HepG2 (cell line): ENCODE measurements at regions not wholly inside any gene's neighbourhood (a gene's known extent, or its start where the extent isn't known, plus 50 kb on each side); places are given as distances from the start of the nearest gene placed in this dataset.

Experiments
- ATAC-seq: fragments of 200-7000 bp; cut with Tn5 transposase; 3 replicates; pipeline ENCODE4 v1.9.1; 2020; ENCODE audit warnings: mild to moderate bottlenecking, moderate library complexity
- BruUV-seq: library from RNA; stranded (reverse); fragments of 400-500 nt; replicated peaks from 2 replicates; lab custom pipeline; 2021; lab: Mats Ljungman, UMichigan
- CTCF ChIA-PET: fragments of 300-600 bp; formaldehyde crosslinking; extraction: SDS; loops from one replicate; lab custom pipeline; 2021; ENCODE audit warnings: low total read pairs, inconsistent platforms, low intra/inter-chr PET ratio; lab: Yijun Ruan, JAX
- POLR2A ChIA-PET: fragments of 350-600 bp; sonication (Branson Sonifier 250); formaldehyde crosslinking; loops from one replicate; lab custom pipeline; 2020; ENCODE audit warnings: antibody characterized with exemption, inconsistent platforms; lab: Yijun Ruan, JAX
- DNase-seq: peaks from one replicate; pipeline ENCODE4 v3.0.0-alpha.2; 2015; ENCODE audit warnings: low spot score
- FAIRE-seq: peaks from 3 replicates; lab custom pipeline; 2011; peaks lifted over from hg19 to GRCh38; lab: Jason Lieb, UNC
- H2AFZ ChIP-seq: one replicate; pipeline ENCODE4 v1.6.1; 2011; ENCODE audit warnings: low read length, inconsistent platforms
- H3K27ac ChIP-seq: fragments of 300-600 bp; 3 replicates; pipeline ENCODE4 v1.8.0; 2011; ENCODE audit warnings: mixed run types, mild to moderate bottlenecking, mixed read lengths, low read length, inconsistent platforms; ENCODE audit not compliant: insufficient read depth; ENCODE audit errors: extremely low read length
- H3K27me3 ChIP-seq, 2 experiments: fragments of 200-600 bp in 1 of 2; 2 replicates in 1 of 2; 3 replicates in 1 of 2; pipeline versions ENCODE4 v1.6.0 to v1.8.0; 2011; ENCODE audit warnings: low read length in 2 of 2, mild to moderate bottlenecking in 2 of 2, moderate library complexity in 2 of 2, inconsistent platforms in 1 of 2; ENCODE audit not compliant: insufficient read depth in 2 of 2, control insufficient read depth in 1 of 2
- H3K36me3 ChIP-seq, 2 experiments: fragments of 200-600 bp in 1 of 2; replicated peaks in 1 of 2; 2 replicates in 1 of 2; 3 replicates in 1 of 2; pipeline versions ENCODE4 v1.5.1 to v1.8.0; 2011; ENCODE audit warnings: low read length in 2 of 2, inconsistent platforms in 1 of 2; ENCODE audit not compliant: insufficient read depth in 2 of 2, control insufficient read depth in 1 of 2
- H3K4me1 ChIP-seq: 2 replicates; pipeline ENCODE4 v1.5.1; 2012; ENCODE audit warnings: low read length, inconsistent platforms; ENCODE audit not compliant: insufficient read depth
- H3K4me2 ChIP-seq: 2 replicates; pipeline ENCODE4 v1.6.0; 2011; ENCODE audit warnings: low read depth, low read length, inconsistent platforms
- H3K4me3 ChIP-seq, 3 experiments: fragments of 200-600 bp in 1 of 3; sonication (generic), shearing (Covaris generic) in 1 of 3; replicated peaks in 1 of 3; 2 replicates each; pipeline ENCODE4 v1.5.1; 2011 to 2016; ENCODE audit warnings: low read length in 3 of 3, inconsistent platforms in 2 of 3, low read depth in 2 of 3, mild to moderate bottlenecking in 2 of 3, control low read depth in 1 of 3, mixed read lengths in 1 of 3; ENCODE audit not compliant: insufficient read depth in 1 of 3
- H3K79me2 ChIP-seq: one replicate; pipeline ENCODE4 v1.6.1; 2011; ENCODE audit warnings: low read length, inconsistent platforms; ENCODE audit not compliant: insufficient read depth
- H3K9ac ChIP-seq: 2 replicates; pipeline ENCODE4 v1.6.0; 2011; ENCODE audit warnings: mild to moderate bottlenecking, low read depth, low read length, inconsistent platforms; ENCODE audit not compliant: insufficient read depth
- H3K9me3 ChIP-seq: 2 replicates; pipeline ENCODE4 v1.5.1; 2012; ENCODE audit warnings: mild to moderate bottlenecking, low read length
- H4K20me1 ChIP-seq: 2 replicates; pipeline ENCODE4 v1.6.0; 2011; ENCODE audit warnings: inconsistent platforms, mild to moderate bottlenecking, low read length, moderate library complexity; ENCODE audit not compliant: insufficient read depth
- CENPX ChIP-seq: sonication (generic); formaldehyde crosslinking; IDR thresholded peaks from 2 replicates; pipeline ENCODE4 v1.9.0; 2021; ENCODE audit warnings: mild to moderate bottlenecking, missing genetic modification reagents, moderate library complexity
- EP300 ChIP-seq, 3 experiments: sonication (generic) in 1 of 3; formaldehyde crosslinking in 1 of 3; IDR thresholded peaks; 2 replicates each; pipeline versions ENCODE4 v1.5.1 to v1.6.1; 2011 to 2020; ENCODE audit warnings: low read depth in 2 of 3, low read length in 2 of 3, borderline replicate concordance in 1 of 3, improper control_type of control experiment in 1 of 3, mild to moderate bottlenecking in 1 of 3, missing genetic modification reagents in 1 of 3, moderate library complexity in 1 of 3
- FLYWCH1 ChIP-seq: sonication (generic); formaldehyde crosslinking; IDR thresholded peaks from 2 replicates; pipeline ENCODE4 v1.8.1; 2023; ENCODE audit warnings: mild to moderate bottlenecking, missing genetic modification reagents
- FOXO1 ChIP-seq: sonication (generic); formaldehyde crosslinking; IDR thresholded peaks from 2 replicates; pipeline ENCODE4 v1.4.0; 2020; ENCODE audit warnings: missing genetic modification reagents
- GATAD2A ChIP-seq: IDR thresholded peaks from 2 replicates; pipeline ENCODE4 v1.6.1; 2016
- NCOA5 ChIP-seq: sonication (generic); formaldehyde crosslinking; IDR thresholded peaks from 2 replicates; pipeline ENCODE4 v1.4.0; 2020; ENCODE audit warnings: missing genetic modification reagents
- NFYC ChIP-seq: IDR thresholded peaks from 2 replicates; pipeline ENCODE4 v1.6.1; 2016; ENCODE audit warnings: missing genetic modification reagents, missing compliant biosample characterization
- SIX4 ChIP-seq: sonication (generic); formaldehyde crosslinking; IDR thresholded peaks from 2 replicates; pipeline ENCODE4 v1.4.0; 2020; ENCODE audit warnings: missing genetic modification reagents
- ZBTB3 ChIP-seq: sonication (generic); formaldehyde crosslinking; IDR thresholded peaks from 2 replicates; pipeline ENCODE4 v1.4.0; 2020; ENCODE audit warnings: low read depth, mild to moderate bottlenecking, moderate library complexity, missing genetic modification reagents, borderline replicate concordance
- ZNF180 ChIP-seq: sonication (generic); formaldehyde crosslinking; IDR thresholded peaks from 2 replicates; pipeline ENCODE4 v1.4.0; 2020; ENCODE audit warnings: low read depth, missing genetic modification reagents, borderline replicate concordance
- ZNF280D ChIP-seq: sonication (generic); formaldehyde crosslinking; IDR thresholded peaks from 2 replicates; pipeline ENCODE4 v1.5.1; 2020; ENCODE audit warnings: mild to moderate bottlenecking, missing genetic modification reagents
- ZNF3 ChIP-seq: IDR thresholded peaks from 2 replicates; pipeline ENCODE4 v1.7.0; 2017; ENCODE audit warnings: inconsistent platforms
- ZNF367 ChIP-seq: sonication (generic); formaldehyde crosslinking; IDR thresholded peaks from 2 replicates; pipeline ENCODE4 v1.4.0; 2020; ENCODE audit warnings: missing genetic modification reagents, borderline replicate concordance
- ZNF431 ChIP-seq: sonication (generic); formaldehyde crosslinking; IDR thresholded peaks from 2 replicates; pipeline ENCODE4 v1.9.0; 2022; ENCODE audit warnings: missing genetic modification reagents, low read depth, mild to moderate bottlenecking, borderline replicate concordance
- WGBS: methylation state at CpG from one replicate; pipeline ENCODE4 v1.1.6; 2017; ENCODE audit warnings: low lambda C conversion rate; 5-methylcytosine and 5-hydroxymethylcytosine counted together
- in situ Hi-C: cut with HindIII; loops from 2 replicates; pipeline ENCODE4 v1.10.0; 2017; ENCODE audit warnings: low pct_unique_long_range_greater_than_20kb; ENCODE audit not compliant: extremely low pct_ligation_motif_present
- intact Hi-C: fragments of 100-400 bp; cut with micrococcal nuclease; formaldehyde crosslinking; loops from one replicate; pipeline ENCODE4 v1.10.0; 2022; ENCODE audit not compliant: unreplicated experiment
- TF ChIP-seq, protein P1 (sequence below): sonication (generic); formaldehyde crosslinking; IDR thresholded peaks from 2 replicates; pipeline ENCODE4 v1.5.0; 2020; ENCODE audit warnings: missing genetic modification reagents

GRCh38 chr3:109210501-109210900, 74.0 kb downstream of the C3orf85 start:
- no peak overlapping the region for H3K9ac ChIP-seq
- H3K27me3 ChIP-seq: no peaks in the 10 kb centered on the region
- H3K4me1 ChIP-seq: no peaks in the 10 kb centered on the region
- BruUV-seq: no TSS peak
- intact Hi-C loops (no loop called here), in situ Hi-C loops (no loop called here)
- DNase-seq (no peak), ATAC-seq (no peak), FAIRE-seq (no peak)
- no peak overlapping the region for H2AFZ ChIP-seq
- WGBS: 35% methylated on average over 2 of the region's 2 CpGs
- ChIA-PET CTCF (no interaction called here), POLR2A (no interaction called here)
- no peak overlapping the region for H3K27ac ChIP-seq
- no peak overlapping the region for H3K4me3 ChIP-seq
- no peak overlapping the region for H3K4me2 ChIP-seq
- H3K36me3 ChIP-seq: no peaks in the 10 kb centered on the region
- no peaks in the 10 kb centered on the region for H3K9me3 ChIP-seq
- H4K20me1 ChIP-seq: no peaks in the 10 kb centered on the region
- no peak for TF ChIP-seq CENPX (CRISPR knock-in tag)
- TF ChIP-seq EP300 (IDR thresholded peaks at IDR 0.05; ENCODE audit: low read depth in 2 of 2, low read length in 2 of 2): no peak
- no peak for TF ChIP-seq EP300 (CRISPR knock-in tag; IDR thresholded peaks at IDR 0.05; ENCODE audit: borderline replicate concordance)
- no peak for TF ChIP-seq ZNF280D (CRISPR knock-in tag)
- no peak for TF ChIP-seq SIX4 (CRISPR knock-in tag)
- no peaks in the 10 kb centered on the region for H3K79me2 ChIP-seq

DNA sequence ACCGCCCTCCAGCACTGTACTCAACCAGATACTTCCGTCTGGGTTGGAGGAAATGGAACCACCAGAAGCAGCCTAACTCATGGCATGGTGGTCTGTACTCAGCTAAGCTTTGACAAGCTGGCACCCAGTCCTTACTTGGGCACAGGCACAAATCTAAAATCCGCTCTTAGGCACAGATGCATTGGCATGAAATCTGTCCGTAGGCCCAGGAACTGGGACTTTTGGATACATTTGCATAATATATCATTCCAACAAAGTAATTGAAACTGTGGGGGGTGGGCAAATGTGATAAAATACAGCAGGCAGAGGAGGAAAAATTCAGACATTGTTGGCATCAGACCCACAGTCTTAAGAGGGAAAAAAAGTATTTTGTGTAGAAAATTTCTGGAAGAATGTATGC, 75.4 kb downstream of the C3orf85 start:
- no peak for FAIRE-seq
- in situ Hi-C loops: no loop called here
- TF ChIP-seq ZNF431 (CRISPR knock-in tag) (no peak), NCOA5 (CRISPR knock-in tag) (no peak), NFYC (CRISPR knock-in tag) (no peak), ZNF3 (CRISPR knock-in tag) (no peak), GATAD2A (CRISPR knock-in tag) (no peak), FLYWCH1 (CRISPR knock-in tag) (no peak), CENPX (CRISPR knock-in tag) (no peak), FOXO1 (CRISPR knock-in tag) (no peak), ZBTB3 (CRISPR knock-in tag) (no peak), ZNF180 (CRISPR knock-in tag) (no peak), ZNF367 (CRISPR knock-in tag) (no peak)
- TF ChIP-seq, protein P1, sequence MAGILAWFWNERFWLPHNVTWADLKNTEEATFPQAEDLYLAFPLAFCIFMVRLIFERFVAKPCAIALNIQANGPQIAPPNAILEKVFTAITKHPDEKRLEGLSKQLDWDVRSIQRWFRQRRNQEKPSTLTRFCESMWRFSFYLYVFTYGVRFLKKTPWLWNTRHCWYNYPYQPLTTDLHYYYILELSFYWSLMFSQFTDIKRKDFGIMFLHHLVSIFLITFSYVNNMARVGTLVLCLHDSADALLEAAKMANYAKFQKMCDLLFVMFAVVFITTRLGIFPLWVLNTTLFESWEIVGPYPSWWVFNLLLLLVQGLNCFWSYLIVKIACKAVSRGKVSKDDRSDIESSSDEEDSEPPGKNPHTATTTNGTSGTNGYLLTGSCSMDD: no peak

More for the DNA sequence above, 75.4 kb downstream of the C3orf85 start:
- H3K36me3 ChIP-seq: no peaks in the 10 kb centered on the region
- 19% methylated on average over 4 of the region's 4 CpGs for WGBS
- ChIA-PET POLR2A (no interaction called here), CTCF (no interaction called here)
- H3K4me2 ChIP-seq: no peak overlapping the region
- H3K4me1 ChIP-seq: no peaks in the 10 kb centered on the region
- H3K27ac ChIP-seq: no peak overlapping the region
- ATAC-seq: no peak
- BruUV-seq: no TSS peak
- no peaks in the 10 kb centered on the region for H4K20me1 ChIP-seq
- no peak for DNase-seq
- H3K9ac ChIP-seq: no peak overlapping the region
- no peaks in the 10 kb centered on the region for H3K79me2 ChIP-seq
- no peaks in the 10 kb centered on the region for H3K27me3 ChIP-seq
- intact Hi-C loops: no loop called here
- no peaks in the 10 kb centered on the region for H3K9me3 ChIP-seq
- no peak overlapping the region for H3K4me3 ChIP-seq
- no peak overlapping the region for H2AFZ ChIP-seq
